Lung (tissue), 11 donors: ENCODE measurements at regions not wholly inside any gene's neighbourhood (a gene's known extent, or its start where the extent isn't known, plus 50 kb on each side); places are given as distances from the start of the nearest gene placed in this dataset.

ENCODE experiments used
- ATAC-seq: fragments of 200-7000 bp; cut with Tn5 transposase; one replicate; pipeline ENCODE4 v1.9.1; 2020; ENCODE audit warnings: moderate number of reproducible peaks; ENCODE audit not compliant: insufficient read depth, low FRiP score
- DNase-seq, 3 donors: peaks; one replicate each; pipeline ENCODE4 v3.0.0-alpha.2; 2013 to 2017
- H3K27ac ChIP-seq, 2 donors: one replicate each; pipeline ENCODE4 v1.5.1; 2013; ENCODE audit warnings: mild to moderate bottlenecking in 2 of 2, moderate library complexity in 2 of 2, control low read depth in 1 of 2, inconsistent platforms in 1 of 2, low read depth in 1 of 2, low read length in 1 of 2
- H3K27me3 ChIP-seq, 3 donors: one replicate each; pipeline ENCODE4 v1.5.1; 2013; ENCODE audit warnings: low read length in 2 of 3; ENCODE audit not compliant: control insufficient read depth in 3 of 3, insufficient read depth in 3 of 3
- H3K36me3 ChIP-seq, 4 donors: one replicate each; pipeline ENCODE4 v1.5.1; 2013; ENCODE audit warnings: low read length in 4 of 4, mild to moderate bottlenecking in 1 of 4, moderate library complexity in 1 of 4; ENCODE audit not compliant: control insufficient read depth in 4 of 4, insufficient read depth in 4 of 4
- H3K4me1 ChIP-seq, 5 donors: one replicate each; pipeline ENCODE4 v1.5.1; 2013; ENCODE audit warnings: low read length in 5 of 5, mild to moderate bottlenecking in 2 of 5, moderate library complexity in 1 of 5; ENCODE audit not compliant: control insufficient read depth in 5 of 5, insufficient read depth in 5 of 5
- H3K4me3 ChIP-seq: one replicate; pipeline ENCODE4 v1.5.1; 2013; ENCODE audit warnings: mild to moderate bottlenecking, control low read depth, moderate library complexity
- H3K9ac ChIP-seq, 2 donors: one replicate each; pipeline ENCODE4 v1.5.1; 2013; ENCODE audit warnings: low read length in 2 of 2, control low read depth in 1 of 2; ENCODE audit not compliant: insufficient read depth in 1 of 2
- H3K9me3 ChIP-seq, 4 donors: one replicate each; pipeline ENCODE4 v1.5.1; 2013; ENCODE audit warnings: low read length in 3 of 4, mild to moderate bottlenecking in 1 of 4, moderate library complexity in 1 of 4; ENCODE audit not compliant: control insufficient read depth in 4 of 4, insufficient read depth in 3 of 4
- CTCF ChIP-seq: IDR thresholded peaks from 2 replicates; pipeline ENCODE4 v1.5.1; 2012; ENCODE audit warnings: mild to moderate bottlenecking; ENCODE audit errors: control extremely low read depth, extremely low read depth
- WGBS, 2 donors: extraction: QIAGEN DNeasy Blood & Tissue Kit; methylation state at CpG; one replicate each; pipeline ENCODE4 v1.1.7; 2013; 5-methylcytosine and 5-hydroxymethylcytosine counted together
- donor health status: control.
- donor health status: control.
- donor health status: Bipolar disorder and iron deficiency.
- donor health status: healthy.
- donor health status: DM: yes; HTN: yes; CAD: no.

GRCh38 chrX:23079347-23079746 is 79.6 kb downstream of the DDX53 start:
- WGBS, 2 donors: 83 to 84% methylated on average over 1 of the region's 1 CpG

GRCh38 chrX:23100826-23101225 is 101.1 kb downstream of the DDX53 start:
- Histone ChIP-seq H3K4me3 (no peak overlapping the region), H3K27me3 (no peaks in the 10 kb centered on the region), H3K27ac (no peak overlapping the region), H3K4me1 (no peaks in the 10 kb centered on the region), H3K36me3 (no peaks in the 10 kb centered on the region), H3K9me3 (no peaks in the 10 kb centered on the region), H3K9ac (no peak overlapping the region)
- ATAC-seq: no peak
- DNase-seq: no peak
- no peak for TF ChIP-seq CTCF
- WGBS, 2 donors: 79 to 97% methylated on average over 6 of the region's 6 CpGs

More at GRCh38 chrX:23079347-23079746, 79.6 kb downstream of the DDX53 start:
- ATAC-seq: no peak
- Histone ChIP-seq H3K36me3 (no peaks in the 10 kb centered on the region), H3K27me3 (no peaks in the 10 kb centered on the region), H3K4me3 (no peak overlapping the region), H3K9ac (no peak overlapping the region), H3K27ac (no peak overlapping the region), H3K4me1 (no peaks in the 10 kb centered on the region), H3K9me3 (no peaks in the 10 kb centered on the region)
- no peak for DNase-seq
- TF ChIP-seq CTCF: no peak

GRCh38 chrX:23103546-23103945 is 103.8 kb downstream of the DDX53 start:
- Histone ChIP-seq H3K4me1 (no peaks in the 10 kb centered on the region), H3K9me3 (no peaks in the 10 kb centered on the region), H3K9ac (no peak overlapping the region), H3K27me3 (no peaks in the 10 kb centered on the region), H3K4me3 (no peak overlapping the region), H3K27ac (no peak overlapping the region), H3K36me3 (no peaks in the 10 kb centered on the region)
- TF ChIP-seq CTCF: no peak
- no peak for ATAC-seq
- 63 to 67% methylated on average over 4 of the region's 4 CpGs for WGBS, 2 donors
- DNase-seq: no peak

- H3K4me3 ChIP-seq: no peak overlapping the region
- ATAC-seq (no peak), DNase-seq (no peak)
- H3K27me3 ChIP-seq: peaks cover 0 to 3% (median 0%) of the 10 kb centered on the region in 3 donors
- no peak for TF ChIP-seq CTCF
- WGBS, 2 donors: 84 to 92% methylated on average over 11 of the region's 11 CpGs
- no peaks in the 10 kb centered on the region for H3K9me3 ChIP-seq
- H3K4me1 ChIP-seq: no peaks in the 10 kb centered on the region
- no peak overlapping the region for H3K9ac ChIP-seq
- H3K27ac ChIP-seq: no peak overlapping the region
- H3K36me3 ChIP-seq: no peaks in the 10 kb centered on the region
Measured at GRCh38 chrX:23114241-23114640, 114.5 kb downstream of the DDX53 start.
